ENCODE measurements at regions not wholly inside any gene's neighbourhood (a gene's known extent, or its start where the extent isn't known, plus 50 kb on each side); places are given as distances from the start of the nearest gene placed in this dataset.

GRCh38 chr15:39313881-39314280 is 267.0 kb upstream of the THBS1 start:
- no peak for DNase-seq (ENCODE audit: low spot score)

- no peak for DNase-seq (ENCODE audit: low spot score)
Measured at GRCh38 chr15:39315206-39315850, 265.6 kb upstream of the THBS1 start.

- no peak for DNase-seq (ENCODE audit: low spot score)
Measured at GRCh38 chr15:39317225-39317624, 263.7 kb upstream of the THBS1 start.

- no peak for DNase-seq (ENCODE audit: low spot score)
Measured at GRCh38 chr15:39318231-39318630, 262.6 kb upstream of the THBS1 start.

- DNase-seq (ENCODE audit: low spot score), result no peak
Measured at GRCh38 chr15:39320355-39320754, 260.5 kb upstream of the THBS1 start.

GRCh38 chr15:39320886-39321285 is 260.0 kb upstream of the THBS1 start:
- no peak for DNase-seq (ENCODE audit: low spot score)

- no peak for DNase-seq (ENCODE audit: low spot score)
Measured at GRCh38 chr15:39321977-39322376, 258.9 kb upstream of the THBS1 start.

GRCh38 chr15:39323157-39323556 is 257.7 kb upstream of the THBS1 start:
- DNase-seq (ENCODE audit: low spot score), result no peak

GRCh38 chr15:39323706-39324105 is 257.2 kb upstream of the THBS1 start:
- no peak for DNase-seq (ENCODE audit: low spot score)

GRCh38 chr15:39326306-39326975 is 254.4 kb upstream of the THBS1 start:
- no peak for DNase-seq (ENCODE audit: low spot score)

- DNase-seq (ENCODE audit: low spot score), result no peak
Measured at GRCh38 chr15:39327005-39327730, 253.7 kb upstream of the THBS1 start.

GRCh38 chr15:39330061-39330460 is 250.8 kb upstream of the THBS1 start:
- no peak for DNase-seq (ENCODE audit: low spot score)

GRCh38 chr15:39331584-39331983 is 249.3 kb upstream of the THBS1 start:
- DNase-seq (ENCODE audit: low spot score), result no peak

- no peak for DNase-seq (ENCODE audit: low spot score)
Measured at GRCh38 chr15:39332846-39333245, 248.0 kb upstream of the THBS1 start.

- no peak for DNase-seq (ENCODE audit: low spot score)
Measured at GRCh38 chr15:39333393-39333792, 247.5 kb upstream of the THBS1 start.

- DNase-seq (ENCODE audit: low spot score), result no peak
Measured at GRCh38 chr15:39333896-39334295, 247.0 kb upstream of the THBS1 start.

GRCh38 chr15:39336926-39337325 is 244.0 kb upstream of the THBS1 start:
- no peak for DNase-seq (ENCODE audit: low spot score)

GRCh38 chr15:39338251-39338650 is 242.6 kb upstream of the THBS1 start:
- no peak for DNase-seq (ENCODE audit: low spot score)

- DNase-seq (ENCODE audit: low spot score), result no peak
Measured at GRCh38 chr15:39340903-39341645, 239.8 kb upstream of the THBS1 start.

GRCh38 chr15:39344662-39345141 is 236.2 kb upstream of the THBS1 start:
- no peak for DNase-seq (ENCODE audit: low spot score)

- DNase-seq (ENCODE audit: low spot score), result no peak
Measured at GRCh38 chr15:39345176-39345575, 235.7 kb upstream of the THBS1 start.

GRCh38 chr15:39347453-39347852 is 233.4 kb upstream of the THBS1 start:
- DNase-seq (ENCODE audit: low spot score), result no peak

Data from pons (tissue), 1 donor.